ENCODE measurements at regions not wholly inside any gene's neighbourhood (a gene's known extent, or its start where the extent isn't known, plus 50 kb on each side); places are given as distances from the start of the nearest gene placed in this dataset.

- Mint-ChIP-seq H3K27ac (no peak overlapping the region), H3K36me3 (no peaks in the 10 kb centered on the region), H3K27me3 (peaks cover 0 to 29% (median 3%) of the 10 kb centered on the region in 5 donors), H3K4me3 (no peak overlapping the region), H3K9me3 (peaks cover 0 to 1% (median 0%) of the 10 kb centered on the region in 9 donors), H3K4me1 (no peaks in the 10 kb centered on the region)
- ATAC-seq (no peak), DNase-seq (no peak)
- POLR2A ChIA-PET, result no interaction called here
Observed at GRCh38 chr15:61687124-61687523, 373.1 kb downstream of the VPS13C start.

- POLR2A ChIA-PET, result no interaction called here
- no peak overlapping the region for H3K27ac Mint-ChIP-seq
- ATAC-seq (no peak), DNase-seq (no peak)
- H3K4me3 Mint-ChIP-seq, result no peak overlapping the region
- no peaks in the 10 kb centered on the region for H3K36me3 Mint-ChIP-seq
- no peaks in the 10 kb centered on the region for H3K4me1 Mint-ChIP-seq
- peaks cover 0 to 1% (median 0%) of the 10 kb centered on the region in 9 donors for H3K9me3 Mint-ChIP-seq
- peaks cover 1 to 28% (median 3%) of the 10 kb centered on the region in 5 donors for H3K27me3 Mint-ChIP-seq
Observed at GRCh38 chr15:61685971-61686370, 374.3 kb downstream of the VPS13C start.

DNA sequence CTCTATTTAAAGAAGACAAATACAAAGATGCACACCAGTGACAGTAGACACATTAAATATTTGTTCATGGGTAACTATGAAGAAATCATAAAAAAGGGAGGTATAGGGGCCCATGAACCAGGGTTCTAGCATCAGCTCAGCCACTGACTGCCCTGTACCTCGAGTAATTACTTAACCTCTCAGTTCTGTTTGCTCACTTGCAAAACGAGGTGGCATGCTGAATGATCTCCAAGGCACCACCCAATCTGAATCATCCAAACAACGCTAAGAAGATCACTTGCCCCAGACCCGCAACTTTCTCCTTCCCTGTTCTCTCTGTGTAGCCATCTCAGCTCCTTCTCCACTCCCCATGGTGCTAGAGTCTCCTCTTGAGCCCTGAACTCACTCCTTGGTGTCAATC, 374.7 kb downstream of the VPS13C start:
- DNase-seq (no peak), ATAC-seq (no peak)
- Mint-ChIP-seq H3K36me3 (no peaks in the 10 kb centered on the region), H3K27ac (no peak overlapping the region), H3K4me3 (no peak overlapping the region), H3K9me3 (peaks cover 0 to 1% (median 0%) of the 10 kb centered on the region in 9 donors), H3K4me1 (no peaks in the 10 kb centered on the region), H3K27me3 (peaks cover 3 to 28% (median 5%) of the 10 kb centered on the region in 5 donors)
- POLR2A ChIA-PET, result no interaction called here

DNA sequence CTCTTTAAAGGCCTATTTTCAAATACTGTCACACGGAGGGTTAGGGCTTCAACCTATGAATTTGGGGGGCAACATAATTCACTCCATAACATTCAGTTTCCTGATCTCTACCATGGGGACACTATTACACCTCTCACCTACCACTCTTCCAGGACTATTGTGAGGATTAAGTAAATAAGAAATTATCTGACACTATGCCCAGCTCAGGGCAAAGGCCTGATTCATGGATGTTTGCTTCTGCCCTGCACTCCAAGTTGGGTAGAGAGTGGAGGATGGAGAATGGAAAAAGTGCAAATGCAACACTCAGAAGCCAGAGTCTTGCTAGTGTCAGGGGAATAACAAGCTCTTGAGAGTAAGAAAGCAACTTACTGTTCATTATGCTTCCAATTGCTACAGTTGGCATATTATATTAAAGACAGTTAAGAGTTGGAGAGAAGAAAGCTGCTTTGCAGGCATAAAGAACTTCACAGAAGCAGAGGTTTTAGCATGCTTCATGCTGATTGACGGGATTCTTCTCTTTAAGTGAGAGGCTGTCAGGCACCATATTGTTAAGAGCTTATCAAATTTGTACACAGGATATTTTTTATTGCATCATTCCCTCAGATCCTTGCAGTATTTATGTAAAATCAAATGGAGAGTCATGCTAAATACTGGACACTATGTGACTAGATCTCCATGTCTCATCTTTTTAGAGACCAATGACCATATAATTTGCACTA, 375.3 kb downstream of the VPS13C start:
- no peaks in the 10 kb centered on the region for H3K4me1 Mint-ChIP-seq
- POLR2A ChIA-PET, result no interaction called here
- H3K9me3 Mint-ChIP-seq, result peaks cover 0 to 1% (median 0%) of the 10 kb centered on the region in 9 donors
- no peak overlapping the region for H3K27ac Mint-ChIP-seq
- H3K4me3 Mint-ChIP-seq, result no peak overlapping the region
- H3K36me3 Mint-ChIP-seq, result no peaks in the 10 kb centered on the region
- no peak for DNase-seq
- no peak for ATAC-seq
- peaks cover 3 to 28% (median 9%) of the 10 kb centered on the region in 5 donors for H3K27me3 Mint-ChIP-seq

GRCh38 chr15:61682891-61683735, 377.1 kb downstream of the VPS13C start:
- POLR2A ChIA-PET, result no interaction called here
- Mint-ChIP-seq H3K4me3 (no peak overlapping the region), H3K4me1 (no peaks in the 10 kb centered on the region), H3K27me3 (peaks cover 3 to 22% (median 11%) of the 10 kb centered on the region in 5 donors), H3K36me3 (peaks cover 0 to 6% (median 0%) of the 10 kb centered on the region in 3 donors), H3K27ac (no peak overlapping the region), H3K9me3 (peaks cover 0 to 8% (median 5%) of the 10 kb centered on the region in 9 donors)
- ATAC-seq (no peak), DNase-seq (no peak)

GRCh38 chr15:61681676-61682075, 378.6 kb downstream of the VPS13C start:
- Mint-ChIP-seq H3K36me3 (peaks cover 0 to 13% (median 0%) of the 10 kb centered on the region in 3 donors), H3K9me3 (peaks cover 0 to 22% (median 7%) of the 10 kb centered on the region in 9 donors), H3K4me3 (no peak overlapping the region), H3K4me1 (no peaks in the 10 kb centered on the region), H3K27ac (no peak overlapping the region), H3K27me3 (peaks cover 2 to 22% (median 11%) of the 10 kb centered on the region in 5 donors)
- POLR2A ChIA-PET, result no interaction called here
- ATAC-seq (no peak), DNase-seq (no peak)

- no peak for DNase-seq
- Mint-ChIP-seq H3K36me3 (peaks cover 0 to 14% (median 0%) of the 10 kb centered on the region in 3 donors), H3K27ac (no peak overlapping the region), H3K4me1 (no peaks in the 10 kb centered on the region), H3K4me3 (no peak overlapping the region), H3K27me3 (peaks cover 2 to 22% (median 11%) of the 10 kb centered on the region in 5 donors), H3K9me3 (peaks cover 0 to 23% (median 7%) of the 10 kb centered on the region in 9 donors)
- ATAC-seq, result no peak
- POLR2A ChIA-PET, result no interaction called here
Observed at GRCh38 chr15:61681038-61681418, 379.2 kb downstream of the VPS13C start.

DNA sequence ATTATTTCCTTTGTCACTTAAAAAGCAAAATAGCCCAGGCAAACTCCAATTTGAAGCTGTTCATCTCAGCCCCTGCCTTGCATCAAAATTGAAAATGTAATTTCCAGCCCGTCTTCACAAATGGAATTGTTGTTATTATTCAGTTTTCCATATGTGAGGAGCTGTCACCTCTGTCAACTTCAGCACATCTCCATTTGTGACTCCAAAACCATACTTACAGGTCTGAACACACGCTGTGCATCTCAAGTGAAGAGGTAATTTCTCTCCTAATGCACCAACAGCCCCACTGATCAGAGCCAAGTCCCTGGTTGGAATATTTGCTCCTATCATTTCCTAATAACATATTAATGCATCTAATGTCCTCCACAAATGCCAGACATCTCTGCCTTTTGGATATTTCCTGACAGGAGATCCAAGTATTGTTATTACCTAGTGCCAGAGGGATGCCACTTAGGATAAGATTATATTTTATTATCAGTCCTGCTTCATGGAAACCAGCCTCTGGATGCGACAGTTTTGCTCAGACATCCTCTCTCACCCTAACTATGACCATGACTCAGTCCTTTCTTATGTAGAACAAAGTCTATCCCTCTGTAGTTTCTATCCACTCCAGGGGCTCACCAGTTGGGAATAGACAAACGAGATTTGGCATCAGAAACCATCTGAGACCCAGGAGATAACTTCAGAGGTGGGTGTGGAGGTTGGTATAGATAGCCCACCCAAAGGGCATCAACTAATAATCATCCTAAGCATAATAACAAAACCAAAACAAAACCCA, 379.8 kb downstream of the VPS13C start:
- POLR2A ChIA-PET, result no interaction called here
- DNase-seq (no peak), ATAC-seq (no peak)
- H3K36me3 Mint-ChIP-seq, result peaks cover 0 to 14% (median 0%) of the 10 kb centered on the region in 3 donors
- H3K27ac Mint-ChIP-seq, result no peak overlapping the region
- H3K9me3 Mint-ChIP-seq, result peaks cover 0 to 23% (median 7%) of the 10 kb centered on the region in 9 donors
- peaks cover 3 to 22% (median 11%) of the 10 kb centered on the region in 5 donors for H3K27me3 Mint-ChIP-seq
- H3K4me3 Mint-ChIP-seq, result no peak overlapping the region
- no peaks in the 10 kb centered on the region for H3K4me1 Mint-ChIP-seq

DNA sequence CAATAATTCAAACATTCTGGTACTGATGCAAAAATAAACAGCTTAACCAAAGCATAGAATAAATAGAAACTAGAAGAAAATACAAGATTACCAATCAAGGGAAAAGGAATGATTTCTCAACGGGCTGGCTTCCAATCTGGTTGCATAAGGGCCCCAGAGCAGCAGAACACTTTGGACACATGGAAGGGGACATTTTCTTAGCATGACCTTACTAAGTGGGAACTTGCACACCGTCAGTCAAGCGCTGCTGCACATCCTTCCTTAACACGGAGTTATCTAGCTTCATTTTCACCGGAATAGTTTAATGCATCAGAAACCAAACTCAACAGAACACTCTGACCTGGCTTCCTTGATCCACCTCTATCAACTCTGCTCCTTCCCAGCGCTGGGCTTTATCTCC, 388.5 kb downstream of the VPS13C start:
- Mint-ChIP-seq H3K36me3 (peaks cover 0 to 1% (median 0%) of the 10 kb centered on the region in 3 donors), H3K4me3 (peak overlapping the region in 1 of 10 donors; percentile 13), H3K9me3 (peaks cover 0 to 4% (median 0%) of the 10 kb centered on the region in 9 donors), H3K27ac (no peak overlapping the region), H3K4me1 (no peaks in the 10 kb centered on the region), H3K27me3 (peaks cover 6 to 38% (median 16%) of the 10 kb centered on the region in 5 donors)
- POLR2A ChIA-PET, result no interaction called here
- DNase-seq, result no peak
- ATAC-seq, result no peak

- no peak overlapping the region for H3K4me3 Mint-ChIP-seq
- H3K4me1 Mint-ChIP-seq, result no peaks in the 10 kb centered on the region
- ATAC-seq (no peak), DNase-seq (no peak)
- peaks cover 0 to 4% (median 0%) of the 10 kb centered on the region in 9 donors for H3K9me3 Mint-ChIP-seq
- no peaks in the 10 kb centered on the region for H3K36me3 Mint-ChIP-seq
- POLR2A ChIA-PET, result no interaction called here
- peaks cover 9 to 54% (median 25%) of the 10 kb centered on the region in 5 donors for H3K27me3 Mint-ChIP-seq
- H3K27ac Mint-ChIP-seq, result no peak overlapping the region
Observed at GRCh38 chr15:61668444-61668843, 391.8 kb downstream of the VPS13C start.

- peaks cover 0 to 9% (median 0%) of the 10 kb centered on the region in 9 donors for H3K9me3 Mint-ChIP-seq
Observed at GRCh38 chr15:61661791-61662190, 398.5 kb downstream of the VPS13C start.

DNA sequence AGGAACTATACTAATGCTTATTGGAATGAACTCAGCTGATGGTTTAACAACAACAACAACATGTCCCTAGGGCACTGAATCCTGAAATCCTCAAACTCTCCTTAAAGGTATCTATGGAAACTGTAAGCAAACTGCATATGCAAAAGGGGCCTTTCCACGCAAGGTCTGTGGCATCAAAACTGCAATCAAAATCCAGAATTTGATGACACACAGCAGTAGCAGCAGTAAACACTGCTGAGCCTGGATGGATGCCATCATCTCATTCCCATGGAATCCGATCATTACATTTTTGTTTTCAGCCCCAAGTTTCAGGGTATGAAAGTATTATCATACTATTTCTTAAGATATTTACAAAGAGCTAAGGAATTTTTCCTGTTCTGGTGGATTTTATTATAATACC, 399.7 kb downstream of the VPS13C start:
- ATAC-seq, result no peak
- Mint-ChIP-seq H3K4me1 (no peaks in the 10 kb centered on the region), H3K4me3 (no peak overlapping the region), H3K27me3 (peaks cover 9 to 48% (median 20%) of the 10 kb centered on the region in 5 donors), H3K27ac (no peak overlapping the region), H3K36me3 (no peaks in the 10 kb centered on the region), H3K9me3 (peaks cover 0 to 9% (median 0%) of the 10 kb centered on the region in 9 donors)
- DNase-seq, result no peak
- POLR2A ChIA-PET, result no interaction called here

More at GRCh38 chr15:61661791-61662190, 398.5 kb downstream of the VPS13C start:
- POLR2A ChIA-PET, result no interaction called here
- H3K27me3 Mint-ChIP-seq, result peaks cover 16 to 60% (median 30%) of the 10 kb centered on the region in 5 donors
- no peaks in the 10 kb centered on the region for H3K4me1 Mint-ChIP-seq
- DNase-seq, result no peak
- H3K36me3 Mint-ChIP-seq, result no peaks in the 10 kb centered on the region
- H3K27ac Mint-ChIP-seq, result no peak overlapping the region
- no peak overlapping the region for H3K4me3 Mint-ChIP-seq
- ATAC-seq, result no peak

Data from naive thymus-derived CD8-positive, alpha-beta T cell (primary cell).